Activated naive CD4-positive, alpha-beta T cell treated with anti-CD3 and anti-CD28 coated beads for 36 hours (primary cell): ENCODE measurements at regions not wholly inside any gene's neighbourhood (a gene's known extent, or its start where the extent isn't known, plus 50 kb on each side); places are given as distances from the start of the nearest gene placed in this dataset.

ENCODE experiments used
- CTCF ChIA-PET: fragments of 350-600 bp; sonication (Branson Sonifier 250); formaldehyde crosslinking; loops from one replicate; lab custom pipeline; 2021; ENCODE audit warnings: antibody characterized with exemption; lab: Charles Lee
- DNase-seq: peaks from one replicate; pipeline ENCODE4 v3.0.0-alpha.2; 2020
- H3K27ac Mint-ChIP-seq: one replicate; pipeline ENCODE4 v1.8.0; 2021; ENCODE audit warnings: mild to moderate bottlenecking, mixed read lengths
- H3K27me3 Mint-ChIP-seq: one replicate; pipeline ENCODE4 v1.8.0; 2021; ENCODE audit warnings: low read depth, mixed read lengths
- H3K36me3 Mint-ChIP-seq: one replicate; pipeline ENCODE4 v1.8.0; 2021; ENCODE audit warnings: low read depth, mixed read lengths
- H3K4me1 Mint-ChIP-seq: one replicate; pipeline ENCODE4 v1.8.0; 2021; ENCODE audit warnings: low read depth, mixed read lengths
- H3K4me3 Mint-ChIP-seq: one replicate; pipeline ENCODE4 v1.8.0; 2021; ENCODE audit warnings: mild to moderate bottlenecking, moderate library complexity, mixed read lengths
- H3K9me3 Mint-ChIP-seq: one replicate; pipeline ENCODE4 v1.8.0; 2021; ENCODE audit warnings: mixed read lengths
- intact Hi-C: fragments of 100-400 bp; cut with micrococcal nuclease; formaldehyde crosslinking; loops from one replicate; pipeline ENCODE4 v1.15.1; 2023

DNA sequence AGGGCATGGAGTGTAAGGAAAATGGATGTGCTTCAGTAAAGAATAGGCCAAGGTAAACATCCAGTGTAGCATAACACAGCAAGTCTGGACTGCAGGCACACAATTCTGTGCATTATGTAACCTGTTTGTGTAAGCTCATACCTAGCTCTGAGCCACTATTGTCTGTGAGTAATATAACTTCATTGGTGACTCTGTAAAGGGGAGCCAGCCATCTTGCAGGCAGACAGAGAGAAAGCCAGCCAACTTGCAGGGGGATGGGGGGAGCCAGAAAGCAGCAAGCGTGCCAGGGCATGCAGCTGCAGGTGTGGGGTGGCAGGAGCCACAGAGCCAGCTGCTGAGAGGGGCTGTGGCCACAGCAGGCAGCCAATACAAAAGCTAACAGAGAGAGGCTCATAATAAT is 449.2 kb downstream of the IPMK start:
- Mint-ChIP-seq H3K4me1 (no peaks in the 10 kb centered on the region), H3K4me3 (no peak overlapping the region), H3K27me3 (no peaks in the 10 kb centered on the region), H3K36me3 (no peaks in the 10 kb centered on the region), H3K27ac (no peak overlapping the region), H3K9me3 (no peaks in the 10 kb centered on the region)
- CTCF ChIA-PET: no interaction called here
- DNase-seq: no peak
- intact Hi-C loops: no loop called here

DNA sequence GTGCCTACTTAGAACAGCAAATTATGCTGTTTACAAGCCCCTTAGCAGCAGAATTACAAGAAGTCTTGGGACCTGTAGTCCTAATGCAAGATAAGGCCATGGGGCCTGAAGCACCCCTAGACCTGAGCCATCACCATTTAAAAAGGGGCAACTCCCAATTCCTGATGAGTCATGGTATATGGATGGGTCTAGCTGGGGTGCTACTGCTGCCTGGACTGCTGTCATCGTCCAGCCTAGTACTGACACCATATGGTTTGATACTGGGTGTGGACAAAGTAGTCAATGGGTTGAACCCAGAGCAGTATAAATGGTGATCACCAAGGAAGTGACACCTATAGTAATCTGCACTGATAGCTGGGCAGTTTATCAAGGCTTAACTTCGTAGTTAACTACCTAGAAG is 450.0 kb downstream of the IPMK start:
- intact Hi-C loops: no loop called here
- Mint-ChIP-seq H3K27ac (no peak overlapping the region), H3K4me3 (no peak overlapping the region), H3K4me1 (no peaks in the 10 kb centered on the region), H3K9me3 (no peaks in the 10 kb centered on the region), H3K27me3 (no peaks in the 10 kb centered on the region), H3K36me3 (no peaks in the 10 kb centered on the region)
- CTCF ChIA-PET: no interaction called here
- DNase-seq: no peak

DNA sequence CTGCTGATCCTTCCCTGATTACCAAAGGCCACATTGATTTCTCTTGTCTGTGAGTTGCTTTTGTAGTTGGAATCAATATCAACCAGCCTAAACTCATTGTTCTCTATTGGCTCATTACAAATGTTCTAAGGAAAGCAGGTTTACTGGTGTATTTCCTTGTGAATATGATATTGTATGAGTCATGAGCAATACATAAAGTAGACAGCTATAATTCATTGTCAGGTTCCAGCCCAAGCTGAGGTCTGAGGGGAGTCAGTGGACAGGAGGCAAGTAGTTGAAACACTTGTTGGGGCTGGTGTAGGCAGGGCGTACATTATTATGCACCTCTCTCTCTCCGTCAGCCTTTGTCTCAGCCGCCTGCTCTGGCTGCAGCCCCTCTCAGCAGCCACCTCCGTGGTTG is 451.7 kb downstream of the IPMK start:
- no peaks in the 10 kb centered on the region for H3K9me3 Mint-ChIP-seq
- H3K4me3 Mint-ChIP-seq: no peak overlapping the region
- H3K4me1 Mint-ChIP-seq: no peaks in the 10 kb centered on the region
- no peaks in the 10 kb centered on the region for H3K27me3 Mint-ChIP-seq
- intact Hi-C loops: no loop called here
- CTCF ChIA-PET: interaction anchor here (0.6 kb wide), 1 partner anchor 159 kb away, joined by 4 read pairs; no protein-coding TSS in a partner anchor
- H3K36me3 Mint-ChIP-seq: no peaks in the 10 kb centered on the region
- no peak overlapping the region for H3K27ac Mint-ChIP-seq
- DNase-seq: no peak

DNA sequence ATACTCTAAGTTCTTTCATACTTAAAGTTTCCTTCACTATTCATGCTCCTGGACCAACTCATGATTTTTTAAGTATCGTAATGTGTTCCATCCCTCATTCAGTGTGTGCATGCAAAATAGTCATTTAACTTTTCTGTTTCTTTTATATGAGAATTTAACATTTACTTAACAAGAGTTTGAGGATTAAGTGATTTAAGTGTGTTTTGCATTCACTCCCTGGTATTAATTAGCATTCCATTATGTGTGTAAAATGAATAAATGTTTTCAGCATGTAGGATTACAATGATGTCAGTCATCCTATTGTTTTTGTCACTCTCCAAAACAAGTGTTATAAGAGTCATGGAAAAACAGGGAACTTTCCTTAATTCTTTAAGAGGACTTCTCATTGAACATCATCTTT is 457.7 kb downstream of the IPMK start:
- Mint-ChIP-seq H3K27ac (no peak overlapping the region), H3K4me3 (no peak overlapping the region), H3K4me1 (no peaks in the 10 kb centered on the region), H3K36me3 (no peaks in the 10 kb centered on the region), H3K27me3 (no peaks in the 10 kb centered on the region), H3K9me3 (no peaks in the 10 kb centered on the region)
- no peak for DNase-seq
- CTCF ChIA-PET: no interaction called here
- intact Hi-C loops: no loop called here

DNA sequence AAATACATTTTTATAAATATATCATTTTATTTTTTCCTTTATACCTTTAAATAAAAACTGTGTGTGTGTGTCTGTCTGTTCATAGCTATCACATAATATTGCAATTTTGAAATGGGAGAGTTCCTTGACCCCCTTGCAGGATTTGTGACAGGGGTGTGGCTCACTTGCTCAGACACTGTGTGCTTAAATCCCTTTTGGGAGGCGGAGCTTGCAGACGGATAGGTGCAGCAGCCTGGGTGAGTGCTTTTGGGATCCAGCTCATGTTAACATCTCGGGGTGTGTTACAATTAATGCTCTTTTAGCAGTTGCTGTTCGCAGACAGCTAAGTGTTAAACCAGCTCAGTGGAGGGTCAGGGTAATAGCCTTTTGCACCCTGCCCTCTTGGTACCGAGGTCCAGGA is 459.8 kb downstream of the IPMK start:
- H3K9me3 Mint-ChIP-seq: no peaks in the 10 kb centered on the region
- no peak overlapping the region for H3K27ac Mint-ChIP-seq
- no peak for DNase-seq
- intact Hi-C loops: no loop called here
- no peaks in the 10 kb centered on the region for H3K36me3 Mint-ChIP-seq
- no peaks in the 10 kb centered on the region for H3K4me1 Mint-ChIP-seq
- CTCF ChIA-PET: no interaction called here
- no peaks in the 10 kb centered on the region for H3K27me3 Mint-ChIP-seq
- no peak overlapping the region for H3K4me3 Mint-ChIP-seq

DNA sequence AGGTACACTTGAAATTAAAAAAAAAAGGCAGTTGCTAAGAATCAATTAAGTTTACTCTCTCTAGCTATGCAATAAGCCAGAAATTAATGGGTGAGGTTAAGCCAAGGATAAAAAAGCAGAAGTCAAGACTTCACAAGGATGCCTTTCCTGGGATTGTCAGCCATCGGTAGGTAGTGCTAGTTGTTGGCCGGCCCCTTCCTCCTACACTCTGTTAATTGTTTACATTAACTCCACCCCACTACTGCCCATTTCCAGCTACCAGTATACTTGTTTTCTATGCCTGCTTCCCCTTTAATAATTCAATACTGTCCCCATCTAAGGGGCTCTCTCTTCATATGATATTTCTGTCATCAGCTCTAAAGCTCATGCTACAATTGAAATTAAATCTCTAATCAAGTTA is 461.0 kb downstream of the IPMK start:
- no peak for DNase-seq
- intact Hi-C loops: no loop called here
- Mint-ChIP-seq H3K4me3 (no peak overlapping the region), H3K27me3 (no peaks in the 10 kb centered on the region), H3K9me3 (no peaks in the 10 kb centered on the region), H3K27ac (no peak overlapping the region), H3K36me3 (no peaks in the 10 kb centered on the region), H3K4me1 (no peaks in the 10 kb centered on the region)
- CTCF ChIA-PET: no interaction called here

DNA sequence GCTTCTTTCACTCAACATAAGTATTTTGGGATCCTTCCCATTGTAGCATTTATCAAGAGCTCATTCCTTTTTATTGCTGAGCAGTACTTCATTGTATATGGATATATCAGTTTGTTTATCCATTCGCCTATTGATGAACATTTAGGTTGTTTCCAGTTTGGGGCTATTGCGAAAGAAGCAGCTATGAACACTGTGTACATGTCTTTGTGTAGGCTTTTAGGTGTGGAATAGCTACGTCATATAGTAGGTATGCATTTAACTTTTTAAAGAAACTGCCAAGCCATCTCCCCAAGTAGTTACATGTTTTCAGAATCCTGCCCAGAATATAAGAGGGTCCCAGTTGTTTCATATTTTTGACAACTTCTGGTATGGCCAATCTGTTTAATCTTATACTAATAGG is 468.1 kb downstream of the IPMK start:
- Mint-ChIP-seq H3K27ac (no peak overlapping the region), H3K9me3 (no peaks in the 10 kb centered on the region), H3K4me3 (no peak overlapping the region), H3K27me3 (no peaks in the 10 kb centered on the region), H3K4me1 (no peaks in the 10 kb centered on the region), H3K36me3 (no peaks in the 10 kb centered on the region)
- no peak for DNase-seq
- CTCF ChIA-PET: no interaction called here
- intact Hi-C loops: no loop called here

DNA sequence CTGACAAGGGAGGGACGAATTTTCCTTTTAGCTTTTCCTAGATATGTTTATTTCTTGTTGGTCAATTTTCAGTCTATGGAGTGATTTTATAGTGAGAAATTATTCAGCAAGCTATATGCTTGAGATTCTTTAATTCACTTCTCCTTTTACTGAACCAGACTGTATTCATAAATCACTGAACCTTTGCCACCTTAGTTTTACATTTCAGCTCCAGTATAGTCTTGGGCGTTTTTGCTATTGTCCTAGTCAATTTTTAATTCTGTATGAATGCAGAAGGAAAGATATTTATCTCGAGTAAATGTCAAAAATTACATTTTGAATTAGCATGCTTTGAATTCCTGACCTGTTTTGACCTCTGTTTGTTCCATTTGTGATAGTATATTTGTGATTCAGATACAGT is 468.9 kb downstream of the IPMK start:
- no peaks in the 10 kb centered on the region for H3K9me3 Mint-ChIP-seq
- CTCF ChIA-PET: no interaction called here
- H3K27ac Mint-ChIP-seq: no peak overlapping the region
- no peaks in the 10 kb centered on the region for H3K27me3 Mint-ChIP-seq
- intact Hi-C loops: no loop called here
- no peaks in the 10 kb centered on the region for H3K36me3 Mint-ChIP-seq
- no peaks in the 10 kb centered on the region for H3K4me1 Mint-ChIP-seq
- no peak for DNase-seq
- H3K4me3 Mint-ChIP-seq: no peak overlapping the region

DNA sequence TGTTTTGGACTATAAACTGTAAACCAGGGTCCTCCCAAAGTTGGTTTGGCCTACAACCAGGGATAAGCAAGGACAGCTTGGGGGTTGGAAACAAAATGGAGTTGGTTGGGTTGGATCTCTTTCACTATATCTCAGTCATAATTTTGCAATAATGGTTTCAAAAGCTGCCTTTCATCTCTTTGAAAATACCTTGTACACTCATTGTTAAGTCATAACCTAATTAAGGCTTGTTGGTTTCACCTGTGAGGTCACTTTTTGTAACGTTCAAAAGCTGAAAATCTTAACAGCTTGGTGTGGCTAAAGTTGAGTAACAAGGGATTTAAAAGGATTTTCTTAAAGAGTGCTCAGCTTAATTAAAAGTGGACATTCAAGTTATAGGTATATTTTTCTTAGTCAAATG is 476.1 kb downstream of the IPMK start:
- no peak overlapping the region for H3K4me3 Mint-ChIP-seq
- H3K27me3 Mint-ChIP-seq: no peaks in the 10 kb centered on the region
- peaks cover 6% of the 10 kb centered on the region for H3K9me3 Mint-ChIP-seq
- CTCF ChIA-PET: no interaction called here
- no peak overlapping the region for H3K27ac Mint-ChIP-seq
- H3K4me1 Mint-ChIP-seq: no peaks in the 10 kb centered on the region
- no peaks in the 10 kb centered on the region for H3K36me3 Mint-ChIP-seq
- DNase-seq: no peak
- intact Hi-C loops: no loop called here

DNA sequence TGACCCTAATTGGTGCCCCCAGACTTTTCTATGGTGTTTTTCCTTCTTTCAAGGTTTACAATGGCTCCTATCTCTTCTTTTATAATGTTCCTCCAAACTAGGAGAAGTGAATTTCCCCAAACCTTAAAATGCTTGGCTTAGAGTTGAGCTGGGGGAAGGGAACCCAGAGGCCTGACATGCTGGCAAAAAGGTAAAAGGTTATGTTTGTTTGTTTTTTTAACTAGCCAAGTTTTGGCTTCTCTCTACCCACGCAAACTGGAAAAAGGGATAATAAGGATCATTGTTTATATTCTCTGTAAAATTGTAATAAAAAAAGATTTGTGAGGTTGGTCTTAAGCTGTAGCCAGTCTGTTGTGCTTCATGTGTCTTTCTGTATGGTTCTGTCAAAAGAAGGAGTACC is 477.0 kb downstream of the IPMK start:
- no peak overlapping the region for H3K27ac Mint-ChIP-seq
- H3K36me3 Mint-ChIP-seq: no peaks in the 10 kb centered on the region
- intact Hi-C loops: no loop called here
- H3K4me3 Mint-ChIP-seq: no peak overlapping the region
- no peak for DNase-seq
- H3K4me1 Mint-ChIP-seq: no peaks in the 10 kb centered on the region
- H3K9me3 Mint-ChIP-seq: peaks cover 6% of the 10 kb centered on the region
- H3K27me3 Mint-ChIP-seq: no peaks in the 10 kb centered on the region
- CTCF ChIA-PET: no interaction called here

DNA sequence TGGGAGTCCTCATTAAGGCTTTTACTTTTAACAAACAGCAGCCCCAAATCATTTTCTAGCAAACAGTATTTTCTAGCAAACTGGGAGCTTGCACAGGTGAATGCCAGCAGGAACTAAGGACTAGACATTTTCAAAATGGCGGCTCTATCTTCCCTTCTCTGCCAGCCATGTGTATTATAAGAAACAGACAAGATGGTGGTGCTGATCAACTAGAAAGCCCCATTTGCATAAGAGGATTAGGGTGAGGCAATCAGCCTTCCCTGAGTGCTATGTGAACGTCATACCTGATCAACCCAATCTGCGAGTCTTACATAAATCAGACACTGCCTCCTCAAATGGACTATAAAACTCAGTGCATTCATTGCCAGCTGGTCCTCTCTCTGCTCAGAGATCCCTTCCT is 479.6 kb downstream of the IPMK start:
- H3K36me3 Mint-ChIP-seq: no peaks in the 10 kb centered on the region
- DNase-seq: no peak
- CTCF ChIA-PET: no interaction called here

DNA sequence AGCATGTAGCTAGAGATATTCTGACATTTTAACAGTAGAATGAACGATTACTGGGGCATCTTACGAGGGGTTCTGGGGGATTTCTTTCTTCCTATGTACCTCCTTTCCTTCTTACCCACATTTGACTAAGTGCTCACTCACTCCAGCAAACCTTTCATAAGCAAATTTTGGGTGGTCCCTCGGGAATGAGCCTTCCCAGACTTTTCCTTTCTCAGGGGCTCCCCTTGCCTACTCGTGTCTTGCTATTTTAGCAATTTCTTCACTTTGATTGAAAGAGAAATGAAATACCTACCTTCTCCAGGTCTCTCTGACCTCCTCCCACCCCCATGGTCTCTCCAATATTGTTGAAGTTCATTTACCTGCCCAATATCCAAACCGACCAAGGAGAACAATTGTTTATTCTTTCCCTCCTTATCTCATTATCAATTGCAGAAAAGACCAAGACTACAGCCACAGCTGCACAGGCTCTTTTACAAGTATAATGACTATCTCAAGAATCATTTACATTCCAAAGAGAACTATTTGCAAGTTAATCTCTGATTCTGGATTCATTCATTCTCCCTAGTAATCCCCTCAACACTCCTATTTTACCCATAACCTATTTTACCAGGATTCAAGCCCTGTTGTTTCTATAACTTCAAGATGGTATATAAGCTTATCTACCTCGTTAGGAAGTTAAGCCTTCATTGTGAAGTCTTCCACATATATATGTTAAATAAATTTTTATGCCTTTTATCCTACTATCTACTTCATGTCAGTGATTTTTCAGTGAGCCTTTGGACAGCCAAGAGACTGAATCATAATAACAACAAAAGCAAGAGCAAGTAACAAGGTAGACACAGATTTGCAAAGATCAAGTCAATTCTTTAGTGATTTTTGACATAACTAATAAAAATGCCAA is 480.6 kb downstream of the IPMK start:
- DNase-seq: no peak
- no peaks in the 10 kb centered on the region for H3K36me3 Mint-ChIP-seq
- H3K27me3 Mint-ChIP-seq: no peaks in the 10 kb centered on the region
- peaks cover 9% of the 10 kb centered on the region for H3K9me3 Mint-ChIP-seq
- H3K4me3 Mint-ChIP-seq: no peak overlapping the region
- no peak overlapping the region for H3K27ac Mint-ChIP-seq
- CTCF ChIA-PET: no interaction called here
- no peaks in the 10 kb centered on the region for H3K4me1 Mint-ChIP-seq
- intact Hi-C loops: no loop called here

More for the DNA sequence above, 479.6 kb downstream of the IPMK start:
- Mint-ChIP-seq H3K27me3 (no peaks in the 10 kb centered on the region), H3K4me1 (no peaks in the 10 kb centered on the region), H3K9me3 (peaks cover 9% of the 10 kb centered on the region), H3K27ac (no peak overlapping the region), H3K4me3 (no peak overlapping the region)
- intact Hi-C loops: no loop called here

DNA sequence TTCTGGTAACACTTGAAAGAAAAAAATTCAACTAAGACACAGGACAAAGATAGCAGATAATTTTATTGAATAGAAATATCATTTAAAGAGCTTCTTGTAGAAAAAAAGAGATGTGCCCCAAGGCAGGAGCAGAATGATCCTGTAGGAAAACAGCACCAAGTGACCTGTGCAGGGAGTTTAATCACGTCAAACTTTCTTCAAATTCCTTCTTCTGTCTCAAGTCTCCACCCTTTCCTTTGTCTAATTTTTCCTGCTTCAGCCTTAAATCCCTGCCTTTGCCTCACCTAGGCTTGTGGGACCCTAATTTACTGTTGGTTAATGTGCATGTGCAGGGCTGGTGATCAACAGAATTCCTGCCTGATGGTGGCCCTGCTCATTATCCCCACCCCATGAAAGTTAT is 481.4 kb downstream of the IPMK start:
- peaks cover 13% of the 10 kb centered on the region for H3K9me3 Mint-ChIP-seq
- H3K4me3 Mint-ChIP-seq: no peak overlapping the region
- no peak overlapping the region for H3K27ac Mint-ChIP-seq
- no peaks in the 10 kb centered on the region for H3K27me3 Mint-ChIP-seq
- CTCF ChIA-PET: no interaction called here
- intact Hi-C loops: no loop called here
- no peak for DNase-seq
- H3K4me1 Mint-ChIP-seq: no peaks in the 10 kb centered on the region
- H3K36me3 Mint-ChIP-seq: no peaks in the 10 kb centered on the region
